ENCODE measurements at regions not wholly inside any gene's neighbourhood (a gene's known extent, or its start where the extent isn't known, plus 50 kb on each side); places are given as distances from the start of the nearest gene placed in this dataset.

GRCh38 chr18:38900445-38900844 is 1334.8 kb upstream of the CELF4 start:
- no peak overlapping the region for H3K27ac ChIP-seq (ENCODE audit: insufficient read depth, low read depth, low read length)
- H3K4me3 ChIP-seq (replicated peaks in 1 of 3; ENCODE audit: insufficient read depth in 1 of 3, low read depth in 1 of 3, low read length in 3 of 3): no peak overlapping the region
- POLR2A ChIA-PET: no interaction called here
- DNase-seq (ENCODE audit: low read depth, low spot score) (no peak), FAIRE-seq (no peak)
- peaks cover 2% of the 10 kb centered on the region for H3K9me3 ChIP-seq (replicated peaks; ENCODE audit: control insufficient read depth, insufficient read depth, low read length)
- no TSS peak for BruUV-seq (replicated peaks)
- H3K27me3 ChIP-seq (ENCODE audit: control insufficient read depth in 2 of 2, insufficient read depth in 2 of 2, low read length in 2 of 2): no peaks in the 10 kb centered on the region
- H3K4me1 ChIP-seq (ENCODE audit: control insufficient read depth, extremely low read depth, insufficient read depth, low read length): no peaks in the 10 kb centered on the region
- H3K79me2 ChIP-seq (ENCODE audit: control insufficient read depth, insufficient read depth, low read length): no peaks in the 10 kb centered on the region
- no peaks in the 10 kb centered on the region for H3K36me3 ChIP-seq (ENCODE audit: control insufficient read depth in 2 of 2, extremely low read depth in 1 of 2, insufficient read depth in 2 of 2, low read length in 2 of 2)
- CTCF ChIA-PET: no interaction called here
- no peak overlapping the region for H3K4me2 ChIP-seq (ENCODE audit: insufficient read depth, low read length)
- no peak overlapping the region for H3K9ac ChIP-seq (replicated peaks; ENCODE audit: extremely low read depth, insufficient read depth, low read length)
- no peaks in the 10 kb centered on the region for H4K20me1 ChIP-seq (replicated peaks; ENCODE audit: control insufficient read depth, extremely low read depth, insufficient read depth, low read length)
- no peak overlapping the region for H2AFZ ChIP-seq (ENCODE audit: low read depth, low read length)
- TF ChIP-seq POLR2AphosphoS5 (IDR thresholded peaks at IDR 0.05; ENCODE audit: insufficient read depth, low read depth, low read length) (no peak), MAX (IDR thresholded peaks at IDR 0.05; ENCODE audit: insufficient read depth, insufficient read length) (no peak), POLR2A (IDR thresholded peaks at IDR 0.05; ENCODE audit: low read depth, low read length) (no peak), JUN (IDR thresholded peaks at IDR 0.05; ENCODE audit: borderline replicate concordance, insufficient read depth, insufficient read length, low read depth) (no peak), GATA2 (IDR thresholded peaks at IDR 0.05; ENCODE audit: insufficient read depth, insufficient read length, low read depth, low read length) (no peak), MYC (IDR thresholded peaks at IDR 0.05; ENCODE audit: low read depth, low read length) (no peak), CTCF (IDR thresholded peaks at IDR 0.05; ENCODE audit: extremely low read depth in 1 of 2, insufficient read depth in 1 of 2, low read depth in 1 of 2, low read length in 2 of 2) (no peak), FOS (IDR thresholded peaks at IDR 0.05; ENCODE audit: borderline replicate concordance, insufficient read depth, low read length) (no peak)
- intact Hi-C loops (cut with micrococcal nuclease): no loop called here
- dilution Hi-C loops (cut with MboI; ENCODE audit: extremely low pct_ligation_motif_present, low sequenced_read_pairs): no loop called here
- H3K9me1 ChIP-seq (replicated peaks; ENCODE audit: control insufficient read depth, extremely low read depth, insufficient read depth, low read length): no peaks in the 10 kb centered on the region

All from endothelial cell of umbilical vein (primary cell).